HCT116 (cell line): ENCODE measurements at regions not wholly inside any gene's neighbourhood (a gene's known extent, or its start where the extent isn't known, plus 50 kb on each side); places are given as distances from the start of the nearest gene placed in this dataset.

Experiments used
- CEBPB ChIP-seq: IDR thresholded peaks from 2 replicates; pipeline ENCODE4 v1.6.1; 2012; ENCODE audit warnings: low read depth
- EGR1 ChIP-seq: IDR thresholded peaks from 2 replicates; pipeline ENCODE4 v1.6.1; 2012; ENCODE audit warnings: low read depth
- EZH2 ChIP-seq: fragments of 200-600 bp; sonication (generic); IDR thresholded peaks from 2 replicates; pipeline ENCODE4 v1.6.1; 2017; ENCODE audit warnings: antibody characterized with exemption, mixed run types
- POLR2A ChIP-seq: IDR thresholded peaks from 2 replicates; pipeline ENCODE4 v1.7.0; 2011; ENCODE audit warnings: borderline replicate concordance; ENCODE audit not compliant: insufficient read depth, insufficient read length; ENCODE audit errors: extremely low read depth
- POLR2AphosphoS5 ChIP-seq: IDR thresholded peaks from 2 replicates; pipeline ENCODE4 v1.6.1; 2011; ENCODE audit warnings: mild to moderate bottlenecking, low read depth, low read length, moderate library complexity
- SIN3A ChIP-seq: IDR thresholded peaks from 2 replicates; pipeline ENCODE4 v1.6.1; 2012; ENCODE audit warnings: low read depth
- SRF ChIP-seq: IDR thresholded peaks from 2 replicates; pipeline ENCODE4 v1.6.1; 2012; ENCODE audit warnings: low read depth
- ZNF274 ChIP-seq: fragments of 200-500 bp; sonication (Bioruptor generic); IDR thresholded peaks from 2 replicates; pipeline ENCODE4 v1.6.1; 2014; ENCODE audit warnings: mild to moderate bottlenecking, low read depth, low read length, inconsistent platforms
- TF ChIP-seq, protein P1 (sequence below), 3 experiments: fragments of 200-600 bp in 1 of 3; sonication (generic) in 1 of 3; IDR thresholded peaks in 2 of 3; conservative IDR thresholded peaks in 1 of 3; 2 replicates each; pipeline ENCODE4 v1.5.1; 2012 to 2017; ENCODE audit warnings: low read depth in 2 of 3, low read length in 2 of 3, antibody characterized with exemption in 1 of 3, borderline replicate concordance in 1 of 3, control low read depth in 1 of 3, mild to moderate bottlenecking in 1 of 3, mixed read lengths in 1 of 3, mixed run types in 1 of 3, moderate library complexity in 1 of 3; ENCODE audit not compliant: insufficient read depth in 1 of 3

DNA sequence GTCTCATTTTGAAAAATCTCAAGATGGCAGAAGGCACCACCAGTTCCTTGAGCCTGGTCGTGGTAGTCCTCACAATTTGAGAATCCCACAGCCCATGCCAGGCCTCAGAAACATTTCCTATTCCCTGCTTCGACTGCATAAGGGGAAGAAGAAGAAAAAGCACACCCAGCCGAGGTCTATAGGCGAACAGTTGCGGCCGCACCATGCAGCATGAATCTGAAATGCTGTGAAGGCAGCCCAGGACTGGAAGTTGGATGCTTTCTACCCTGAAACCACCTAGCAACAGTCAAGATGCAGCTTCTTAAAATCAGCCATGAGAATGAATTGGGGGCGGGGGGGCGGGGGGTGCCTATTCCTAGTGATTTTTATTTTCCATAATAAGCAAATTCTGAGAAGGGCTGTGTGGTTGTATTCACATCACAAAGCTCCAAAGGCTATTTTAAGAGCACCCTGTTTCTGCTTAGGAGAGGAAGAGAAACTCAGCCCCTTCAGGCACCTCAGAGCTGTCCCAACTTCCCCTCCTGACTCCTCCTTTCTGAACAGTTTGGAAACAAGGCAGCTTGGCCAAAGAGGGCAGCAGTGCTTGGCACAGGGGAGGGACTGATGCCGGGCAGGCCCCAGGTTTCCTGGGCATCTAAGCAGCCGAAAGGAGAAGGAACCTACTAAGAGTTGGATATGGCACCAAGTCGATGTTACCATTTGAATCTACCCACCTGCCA lies 172.5 kb upstream of the FOXN3 start:
- TF ChIP-seq SIN3A (no peak), SRF (no peak), POLR2A (no peak), POLR2AphosphoS5 (no peak), EZH2 (no peak), EGR1 (no peak), ZNF274 (no peak), CEBPB (no peak)
- TF ChIP-seq, protein P1, sequence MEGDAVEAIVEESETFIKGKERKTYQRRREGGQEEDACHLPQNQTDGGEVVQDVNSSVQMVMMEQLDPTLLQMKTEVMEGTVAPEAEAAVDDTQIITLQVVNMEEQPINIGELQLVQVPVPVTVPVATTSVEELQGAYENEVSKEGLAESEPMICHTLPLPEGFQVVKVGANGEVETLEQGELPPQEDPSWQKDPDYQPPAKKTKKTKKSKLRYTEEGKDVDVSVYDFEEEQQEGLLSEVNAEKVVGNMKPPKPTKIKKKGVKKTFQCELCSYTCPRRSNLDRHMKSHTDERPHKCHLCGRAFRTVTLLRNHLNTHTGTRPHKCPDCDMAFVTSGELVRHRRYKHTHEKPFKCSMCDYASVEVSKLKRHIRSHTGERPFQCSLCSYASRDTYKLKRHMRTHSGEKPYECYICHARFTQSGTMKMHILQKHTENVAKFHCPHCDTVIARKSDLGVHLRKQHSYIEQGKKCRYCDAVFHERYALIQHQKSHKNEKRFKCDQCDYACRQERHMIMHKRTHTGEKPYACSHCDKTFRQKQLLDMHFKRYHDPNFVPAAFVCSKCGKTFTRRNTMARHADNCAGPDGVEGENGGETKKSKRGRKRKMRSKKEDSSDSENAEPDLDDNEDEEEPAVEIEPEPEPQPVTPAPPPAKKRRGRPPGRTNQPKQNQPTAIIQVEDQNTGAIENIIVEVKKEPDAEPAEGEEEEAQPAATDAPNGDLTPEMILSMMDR (IDR thresholded peaks at IDR 0.05 in 2 of 3, conservative IDR thresholded peaks at IDR 0.05 in 1 of 3; ENCODE audit: borderline replicate concordance in 1 of 3, insufficient read depth in 1 of 3, low read depth in 2 of 3, low read length in 2 of 3), result no peak
